Activated naive CD8-positive, alpha-beta T cell treated with anti-CD3 and anti-CD28 coated beads, Interleukin-2, amount 10 ng/mL, durations not matched to agents 7 days and 5 days (primary cell): ENCODE measurements at regions not wholly inside any gene's neighbourhood (a gene's known extent, or its start where the extent isn't known, plus 50 kb on each side); places are given as distances from the start of the nearest gene placed in this dataset.

Experiments
- ATAC-seq: fragments of 150-1000 bp; cut with Tn5 transposase; one replicate; pipeline ENCODE4 v1.10.0; 2021; ENCODE audit warnings: low read depth, moderate library complexity
- POLR2A ChIA-PET: fragments of 350-600 bp; sonication (Branson Sonifier 250); formaldehyde crosslinking; loops from one replicate; lab custom pipeline; 2021; ENCODE audit warnings: antibody characterized with exemption; lab: Charles Lee
- DNase-seq: peaks from one replicate; pipeline ENCODE4 v3.0.0; 2021
- H3K27ac Mint-ChIP-seq: one replicate; pipeline ENCODE4 v1.8.0; 2022; ENCODE audit warnings: mild to moderate bottlenecking, mixed read lengths
- H3K27me3 Mint-ChIP-seq: one replicate; pipeline ENCODE4 v1.8.0; 2022; ENCODE audit warnings: mild to moderate bottlenecking, moderate library complexity, mixed read lengths
- H3K36me3 Mint-ChIP-seq: one replicate; pipeline ENCODE4 v1.8.0; 2021; ENCODE audit warnings: mild to moderate bottlenecking, mixed read lengths
- H3K4me1 Mint-ChIP-seq: one replicate; pipeline ENCODE4 v1.8.0; 2021; ENCODE audit warnings: mixed read lengths
- H3K4me3 Mint-ChIP-seq: one replicate; pipeline ENCODE4 v1.8.0; 2022; ENCODE audit warnings: mild to moderate bottlenecking, moderate library complexity, mixed read lengths
- H3K9me3 Mint-ChIP-seq: one replicate; pipeline ENCODE4 v1.8.0; 2021; ENCODE audit warnings: mixed read lengths

DNA sequence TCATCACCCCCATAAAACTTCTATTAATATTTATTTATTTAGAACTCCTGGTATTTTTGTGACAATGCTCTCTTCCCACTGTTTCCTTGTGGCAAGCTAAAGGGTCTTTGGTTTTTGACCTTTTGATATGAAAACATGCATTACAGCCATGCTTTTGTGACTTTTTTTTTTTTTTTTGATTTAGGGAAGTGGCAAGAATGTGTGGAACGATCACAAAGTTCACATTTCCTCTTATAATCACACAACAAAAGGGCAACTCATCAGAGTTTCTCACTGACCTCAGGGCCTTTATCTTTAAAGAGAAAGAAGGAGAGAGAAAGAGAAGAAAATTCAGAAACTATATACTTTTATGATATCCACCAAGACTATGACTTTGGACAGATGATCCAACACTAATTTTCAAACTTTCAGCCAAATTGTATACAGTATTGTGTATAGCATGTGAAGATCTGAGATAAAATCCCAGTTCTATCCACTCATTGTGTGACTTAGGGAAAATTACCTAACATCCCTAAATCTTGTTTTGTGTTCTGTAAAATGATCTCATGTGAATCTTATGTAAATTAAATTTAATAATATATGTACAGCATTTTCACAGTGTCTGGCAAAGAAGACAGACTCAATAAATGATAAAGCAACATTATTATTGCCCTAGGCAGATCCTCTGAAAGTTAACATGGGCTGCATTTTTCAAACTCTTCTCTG, 106.8 kb upstream of the MARCKS start:
- Mint-ChIP-seq H3K27me3 (no peaks in the 10 kb centered on the region), H3K9me3 (no peaks in the 10 kb centered on the region), H3K27ac (no peak overlapping the region), H3K36me3 (no peaks in the 10 kb centered on the region), H3K4me1 (no peaks in the 10 kb centered on the region), H3K4me3 (no peak overlapping the region)
- POLR2A ChIA-PET = no interaction called here
- ATAC-seq (no peak), DNase-seq (no peak)

- Mint-ChIP-seq H3K9me3 (no peaks in the 10 kb centered on the region), H3K27ac (no peak overlapping the region), H3K4me3 (no peak overlapping the region), H3K36me3 (no peaks in the 10 kb centered on the region), H3K4me1 (no peaks in the 10 kb centered on the region), H3K27me3 (no peaks in the 10 kb centered on the region)
- DNase-seq = no peak
- ATAC-seq = no peak
- POLR2A ChIA-PET = no interaction called here
Measured at GRCh38 chr6:113754291-113754690, 102.9 kb upstream of the MARCKS start.

DNA sequence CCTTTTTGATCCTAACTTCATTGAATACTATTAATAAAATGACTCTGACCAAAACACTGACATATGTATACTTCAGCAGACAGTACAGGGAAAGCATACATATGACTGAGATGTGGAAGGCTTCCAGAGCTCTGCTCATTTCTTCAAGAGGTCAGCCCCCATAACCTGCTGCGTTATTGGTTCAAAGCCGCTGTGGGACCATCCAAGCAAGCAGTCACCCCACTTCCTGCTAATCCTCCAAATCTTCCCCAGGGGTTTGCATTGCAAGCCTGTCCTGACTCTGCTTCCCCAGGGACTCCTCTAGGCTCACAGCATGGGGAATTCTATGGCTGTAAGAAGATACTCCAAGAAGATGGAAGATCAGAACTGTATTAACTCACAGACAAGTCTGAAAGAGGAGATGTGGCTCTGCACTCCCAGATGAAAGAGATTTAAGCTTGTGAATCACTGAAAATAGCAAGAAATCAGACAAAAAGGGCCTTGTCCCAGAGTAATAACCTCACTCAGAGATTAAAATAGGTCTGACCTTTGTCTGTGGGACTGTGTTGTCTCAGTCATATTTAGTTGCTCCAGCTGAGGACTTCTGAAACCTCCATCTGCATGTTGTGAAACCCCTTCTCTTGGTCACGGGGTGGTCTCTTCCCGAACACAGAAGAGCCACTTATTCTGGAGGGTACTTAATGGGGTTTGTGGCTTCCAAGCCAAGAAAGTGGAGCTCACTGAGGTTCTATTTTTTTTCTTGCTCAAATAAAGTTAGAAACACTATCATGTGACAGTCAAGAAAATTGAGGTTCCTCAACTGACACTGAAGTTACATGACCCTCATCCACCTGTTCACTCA, 101.5 kb upstream of the MARCKS start:
- Mint-ChIP-seq H3K9me3 (no peaks in the 10 kb centered on the region), H3K36me3 (no peaks in the 10 kb centered on the region), H3K4me3 (no peak overlapping the region), H3K4me1 (no peaks in the 10 kb centered on the region), H3K27me3 (no peaks in the 10 kb centered on the region), H3K27ac (no peak overlapping the region)
- DNase-seq (no peak), ATAC-seq (no peak)
- POLR2A ChIA-PET = no interaction called here

DNA sequence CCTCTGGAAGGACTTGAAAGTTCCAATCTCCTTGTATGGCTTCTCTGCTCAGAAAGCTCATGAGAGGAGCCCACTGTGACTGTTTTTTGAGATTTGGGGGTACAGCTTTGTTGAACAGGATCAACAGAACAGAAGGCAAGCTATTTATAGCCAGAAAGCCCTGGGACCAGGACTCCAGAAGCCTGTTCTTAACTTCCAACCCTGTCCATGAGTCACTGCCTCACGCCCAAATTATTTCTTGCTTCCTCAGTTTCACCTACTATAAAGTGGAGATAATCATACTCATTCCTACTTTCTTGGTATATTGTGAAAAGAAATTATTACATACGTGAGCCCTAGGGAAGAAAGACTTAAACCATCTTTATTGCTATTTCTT, 100.9 kb upstream of the MARCKS start:
- Mint-ChIP-seq H3K27me3 (no peaks in the 10 kb centered on the region), H3K36me3 (no peaks in the 10 kb centered on the region), H3K4me1 (no peaks in the 10 kb centered on the region), H3K9me3 (no peaks in the 10 kb centered on the region), H3K4me3 (no peak overlapping the region), H3K27ac (no peak overlapping the region)
- ATAC-seq = no peak
- POLR2A ChIA-PET = no interaction called here
- no peak for DNase-seq

GRCh38 chr6:113758214-113758613, 98.9 kb upstream of the MARCKS start:
- POLR2A ChIA-PET = no interaction called here
- no peaks in the 10 kb centered on the region for H3K4me1 Mint-ChIP-seq
- H3K36me3 Mint-ChIP-seq = no peaks in the 10 kb centered on the region
- no peaks in the 10 kb centered on the region for H3K9me3 Mint-ChIP-seq
- no peak overlapping the region for H3K27ac Mint-ChIP-seq
- no peak for ATAC-seq
- DNase-seq = no peak
- H3K4me3 Mint-ChIP-seq = no peak overlapping the region
- peaks cover 4% of the 10 kb centered on the region for H3K27me3 Mint-ChIP-seq

DNA sequence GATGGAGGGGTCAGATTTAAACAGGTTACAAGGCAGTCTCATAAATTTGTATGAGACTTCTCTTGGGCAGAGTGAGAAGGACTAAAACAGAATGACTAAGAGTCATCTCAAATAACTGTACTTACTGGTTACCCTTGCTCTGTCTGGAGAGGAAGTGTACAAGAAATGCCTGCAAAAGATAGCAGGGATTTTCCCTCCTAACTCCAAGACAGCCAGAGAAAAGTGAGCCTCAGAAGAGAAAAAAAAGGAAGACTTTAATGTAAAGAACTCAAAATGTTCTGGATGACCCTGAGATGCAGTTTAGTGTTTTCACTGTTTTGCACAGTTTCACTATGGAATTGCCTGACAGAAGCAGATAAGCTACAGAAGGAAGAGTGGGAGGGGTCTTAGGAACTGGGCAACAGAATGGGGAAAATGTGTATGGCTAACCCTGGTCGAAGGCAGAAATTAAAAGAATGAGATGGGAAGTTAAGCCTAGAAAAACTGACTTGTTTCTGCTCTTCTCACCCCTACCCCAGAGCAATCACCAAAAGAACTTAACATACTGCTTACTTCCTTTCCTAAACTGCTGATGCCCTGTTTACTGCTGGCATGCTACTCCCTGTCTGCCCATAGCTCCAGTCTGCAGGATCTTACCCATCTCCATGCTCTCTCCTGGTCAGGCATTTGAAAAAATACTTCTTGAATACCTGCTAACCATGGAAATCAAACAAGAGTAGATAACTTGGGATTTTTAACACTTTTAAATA, 98.1 kb upstream of the MARCKS start:
- ATAC-seq = no peak
- no peaks in the 10 kb centered on the region for H3K36me3 Mint-ChIP-seq
- H3K27ac Mint-ChIP-seq = no peak overlapping the region
- H3K4me3 Mint-ChIP-seq = no peak overlapping the region
- H3K4me1 Mint-ChIP-seq = no peaks in the 10 kb centered on the region
- peaks cover 4% of the 10 kb centered on the region for H3K27me3 Mint-ChIP-seq
- POLR2A ChIA-PET = no interaction called here
- DNase-seq = no peak
- no peaks in the 10 kb centered on the region for H3K9me3 Mint-ChIP-seq

DNA sequence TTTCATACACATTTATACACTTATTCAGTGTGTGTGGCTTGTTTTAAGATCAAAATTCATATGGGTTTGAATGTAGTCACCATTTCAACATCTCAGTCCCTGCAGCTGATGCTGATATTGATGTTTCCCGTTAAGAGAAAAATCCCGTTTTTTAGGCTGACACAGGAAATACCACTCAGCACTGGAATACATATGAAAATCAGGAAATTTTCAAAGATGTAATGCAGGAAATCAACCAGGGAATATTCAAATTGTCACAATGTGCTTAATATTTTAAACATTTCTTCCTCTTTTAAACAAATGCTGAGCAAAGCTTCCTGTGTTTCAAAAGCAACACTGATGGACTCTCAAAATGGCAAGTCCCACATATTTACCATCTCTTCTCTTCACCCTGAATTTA, 94.5 kb upstream of the MARCKS start:
- Mint-ChIP-seq H3K9me3 (no peaks in the 10 kb centered on the region), H3K36me3 (no peaks in the 10 kb centered on the region), H3K4me1 (no peaks in the 10 kb centered on the region), H3K27ac (no peak overlapping the region), H3K27me3 (peaks cover 4% of the 10 kb centered on the region), H3K4me3 (no peak overlapping the region)
- POLR2A ChIA-PET = no interaction called here
- no peak for ATAC-seq
- DNase-seq = no peak

DNA sequence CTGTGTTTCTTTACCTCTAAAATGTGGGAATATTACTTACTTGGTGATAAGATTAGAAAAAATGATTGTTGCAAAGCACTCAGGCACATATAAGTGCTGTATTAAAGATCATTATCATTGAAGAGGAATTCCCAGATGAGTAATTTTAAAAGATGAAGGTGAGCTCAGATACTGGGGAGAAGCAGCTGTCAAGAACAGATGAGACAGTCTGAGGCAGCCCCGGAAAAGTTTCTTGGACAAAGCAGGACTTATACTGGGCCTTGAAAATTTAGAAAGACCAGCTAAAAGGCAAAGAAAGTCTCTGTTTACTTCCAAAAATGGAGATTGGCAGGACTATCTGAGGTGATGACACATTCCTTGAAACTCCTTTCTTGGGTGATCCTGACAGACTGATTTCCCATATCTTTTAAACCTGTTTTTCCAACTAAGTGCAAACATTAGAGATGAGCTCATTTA, 93.8 kb upstream of the MARCKS start:
- Mint-ChIP-seq H3K4me3 (no peak overlapping the region), H3K9me3 (no peaks in the 10 kb centered on the region), H3K36me3 (no peaks in the 10 kb centered on the region), H3K27me3 (peaks cover 4% of the 10 kb centered on the region), H3K27ac (no peak overlapping the region), H3K4me1 (no peaks in the 10 kb centered on the region)
- no peak for DNase-seq
- POLR2A ChIA-PET = no interaction called here
- ATAC-seq = no peak

DNA sequence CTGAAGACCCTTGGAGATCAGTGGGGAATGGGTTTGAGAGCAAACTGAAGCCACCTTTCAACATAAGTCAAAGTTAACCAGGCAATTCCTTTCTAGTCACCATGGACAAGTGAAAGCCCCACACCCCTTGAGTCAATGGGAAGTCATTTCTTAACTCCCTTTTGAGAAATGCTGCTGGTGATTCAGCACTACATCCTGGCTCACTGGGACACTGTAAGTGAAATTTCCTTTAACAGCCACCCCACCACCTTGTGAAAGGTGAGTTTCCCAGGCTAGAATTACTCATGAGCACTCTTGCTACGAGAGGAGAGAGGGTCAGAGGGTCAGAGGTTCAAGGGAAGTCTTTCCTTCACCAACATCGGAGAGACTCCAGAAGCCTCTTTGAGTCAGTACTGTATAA, 93.3 kb upstream of the MARCKS start:
- Mint-ChIP-seq H3K36me3 (no peaks in the 10 kb centered on the region), H3K9me3 (no peaks in the 10 kb centered on the region), H3K27me3 (peaks cover 4% of the 10 kb centered on the region), H3K4me1 (no peaks in the 10 kb centered on the region), H3K27ac (no peak overlapping the region), H3K4me3 (no peak overlapping the region)
- POLR2A ChIA-PET = interaction anchor here (0.7 kb wide), 1 partner anchor 1671 kb away, joined by 3 read pairs; no protein-coding TSS in a partner anchor
- ATAC-seq (no peak), DNase-seq (no peak)

DNA sequence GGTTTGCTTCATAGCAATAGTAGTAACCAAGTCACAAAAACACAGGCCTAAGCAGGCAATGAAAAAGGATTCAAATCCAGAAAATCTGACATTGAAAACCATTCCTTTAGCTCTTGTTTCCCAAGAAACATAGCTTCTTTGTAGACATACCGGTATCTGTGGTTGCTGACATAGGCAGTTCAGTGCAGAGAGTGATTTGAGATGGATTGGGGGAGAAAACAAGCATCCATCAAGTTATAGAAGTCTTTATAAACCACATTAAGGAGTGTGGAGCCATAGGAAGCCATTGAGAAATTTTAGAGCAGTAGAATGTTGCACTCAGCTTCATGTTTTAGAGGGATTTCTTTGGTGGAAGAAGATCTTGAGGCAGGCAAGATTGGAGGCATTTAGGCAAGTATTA, 91.2 kb upstream of the MARCKS start:
- no peaks in the 10 kb centered on the region for H3K36me3 Mint-ChIP-seq
- H3K27ac Mint-ChIP-seq = no peak overlapping the region
- H3K4me3 Mint-ChIP-seq = no peak overlapping the region
- H3K4me1 Mint-ChIP-seq = no peaks in the 10 kb centered on the region
- POLR2A ChIA-PET = no interaction called here
- H3K9me3 Mint-ChIP-seq = no peaks in the 10 kb centered on the region
- no peak for DNase-seq
- peaks cover 4% of the 10 kb centered on the region for H3K27me3 Mint-ChIP-seq
- no peak for ATAC-seq

DNA sequence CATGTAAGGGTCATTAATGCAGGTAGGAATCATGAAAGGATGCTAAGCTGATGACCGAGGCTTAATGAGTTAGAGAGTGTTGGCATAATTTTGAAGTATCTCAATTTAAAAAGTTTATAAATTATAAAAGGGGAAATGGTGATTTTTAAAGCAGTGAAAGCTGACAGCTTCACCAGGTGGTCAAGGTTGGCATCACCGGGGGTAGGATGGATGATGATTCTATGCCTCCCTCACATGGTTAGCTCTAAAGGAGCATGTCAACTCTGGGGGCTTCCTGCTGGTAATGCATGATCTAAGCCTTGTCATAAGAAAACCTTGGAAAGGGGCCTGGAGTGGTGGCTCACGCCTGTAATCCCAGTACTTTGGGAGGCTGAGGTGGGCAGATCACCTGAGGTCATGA, 89.2 kb upstream of the MARCKS start:
- no peak overlapping the region for H3K4me3 Mint-ChIP-seq
- H3K27ac Mint-ChIP-seq = no peak overlapping the region
- DNase-seq = no peak
- no peaks in the 10 kb centered on the region for H3K36me3 Mint-ChIP-seq
- H3K27me3 Mint-ChIP-seq = peaks cover 2% of the 10 kb centered on the region
- POLR2A ChIA-PET = no interaction called here
- no peaks in the 10 kb centered on the region for H3K9me3 Mint-ChIP-seq
- ATAC-seq = no peak
- H3K4me1 Mint-ChIP-seq = no peaks in the 10 kb centered on the region

- DNase-seq (no peak), ATAC-seq (no peak)
- Mint-ChIP-seq H3K27ac (no peak overlapping the region), H3K4me3 (no peak overlapping the region), H3K36me3 (no peaks in the 10 kb centered on the region), H3K9me3 (no peaks in the 10 kb centered on the region), H3K4me1 (no peaks in the 10 kb centered on the region), H3K27me3 (peaks cover 2% of the 10 kb centered on the region)
- POLR2A ChIA-PET = no interaction called here
Measured at GRCh38 chr6:113772961-113773360, 84.2 kb upstream of the MARCKS start.

GRCh38 chr6:113774127-113774825, 82.9 kb upstream of the MARCKS start:
- no peaks in the 10 kb centered on the region for H3K9me3 Mint-ChIP-seq

More at GRCh38 chr6:113774127-113774825, 82.9 kb upstream of the MARCKS start:
- DNase-seq (no peak), ATAC-seq (no peak)
- Mint-ChIP-seq H3K27me3 (peaks cover 2% of the 10 kb centered on the region), H3K4me3 (no peak overlapping the region), H3K36me3 (no peaks in the 10 kb centered on the region), H3K27ac (no peak overlapping the region), H3K4me1 (no peaks in the 10 kb centered on the region)
- POLR2A ChIA-PET = no interaction called here
